Sigmoid colon (tissue), 4 donors: ENCODE measurements at regions not wholly inside any gene's neighbourhood (a gene's known extent, or its start where the extent isn't known, plus 50 kb on each side); places are given as distances from the start of the nearest gene placed in this dataset.

ENCODE experiments used
- EP300 ChIP-seq, 4 donors: sonication (generic); formaldehyde crosslinking; IDR thresholded peaks; one replicate each; pipeline ENCODE4 v1.6.1; 2017; ENCODE audit warnings: antibody characterized with exemption in 4 of 4
- POLR2AphosphoS5 ChIP-seq, 4 donors: sonication (generic); formaldehyde crosslinking; IDR thresholded peaks; one replicate each; pipeline ENCODE4 v1.6.1; 2017; ENCODE audit warnings: antibody characterized with exemption in 4 of 4
- TF ChIP-seq, protein P1 (sequence below), 4 experiments: fragments of 450-650 bp in 3 of 4; fragments of 200-600 bp in 1 of 4; IDR thresholded peaks; one replicate each; pipeline ENCODE4 v1.5.1; 2016 to 2019; ENCODE audit warnings: antibody characterized with exemption in 4 of 4, mild to moderate bottlenecking in 3 of 4, moderate library complexity in 2 of 4

DNA sequence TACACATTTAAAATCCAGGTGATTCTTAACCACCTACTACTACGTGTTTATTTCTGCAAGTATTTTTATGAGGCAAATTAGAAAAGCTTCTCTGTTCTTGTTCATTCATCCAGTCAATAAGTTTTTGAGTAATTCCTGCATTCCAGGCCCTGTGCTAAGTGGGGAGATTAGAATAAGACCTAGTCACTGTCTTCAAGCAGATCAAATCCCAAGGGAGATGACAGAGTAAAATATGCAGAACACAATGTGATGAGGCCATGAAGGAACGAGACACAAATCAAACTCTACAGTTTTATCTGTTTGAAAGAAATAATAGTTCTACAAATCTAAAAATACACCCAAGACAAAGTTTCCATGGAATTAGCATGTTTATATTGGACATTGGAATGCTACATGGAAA lies 158.8 kb downstream of the CEP120 start:
- TF ChIP-seq POLR2AphosphoS5 (IDR thresholded peaks at IDR 0.05) (no peak), EP300 (IDR thresholded peaks at IDR 0.05) (no peak)
- TF ChIP-seq, protein P1, sequence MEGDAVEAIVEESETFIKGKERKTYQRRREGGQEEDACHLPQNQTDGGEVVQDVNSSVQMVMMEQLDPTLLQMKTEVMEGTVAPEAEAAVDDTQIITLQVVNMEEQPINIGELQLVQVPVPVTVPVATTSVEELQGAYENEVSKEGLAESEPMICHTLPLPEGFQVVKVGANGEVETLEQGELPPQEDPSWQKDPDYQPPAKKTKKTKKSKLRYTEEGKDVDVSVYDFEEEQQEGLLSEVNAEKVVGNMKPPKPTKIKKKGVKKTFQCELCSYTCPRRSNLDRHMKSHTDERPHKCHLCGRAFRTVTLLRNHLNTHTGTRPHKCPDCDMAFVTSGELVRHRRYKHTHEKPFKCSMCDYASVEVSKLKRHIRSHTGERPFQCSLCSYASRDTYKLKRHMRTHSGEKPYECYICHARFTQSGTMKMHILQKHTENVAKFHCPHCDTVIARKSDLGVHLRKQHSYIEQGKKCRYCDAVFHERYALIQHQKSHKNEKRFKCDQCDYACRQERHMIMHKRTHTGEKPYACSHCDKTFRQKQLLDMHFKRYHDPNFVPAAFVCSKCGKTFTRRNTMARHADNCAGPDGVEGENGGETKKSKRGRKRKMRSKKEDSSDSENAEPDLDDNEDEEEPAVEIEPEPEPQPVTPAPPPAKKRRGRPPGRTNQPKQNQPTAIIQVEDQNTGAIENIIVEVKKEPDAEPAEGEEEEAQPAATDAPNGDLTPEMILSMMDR (IDR thresholded peaks at IDR 0.05): no peak
